Karpas-422 (cell line): ENCODE measurements at regions not wholly inside any gene's neighbourhood (a gene's known extent, or its start where the extent isn't known, plus 50 kb on each side); places are given as distances from the start of the nearest gene placed in this dataset.

Experiments used
- DNase-seq: peaks from one replicate; pipeline ENCODE4 v3.0.0-alpha.2; 2015
- H2AFZ ChIP-seq: fragments of 200-600 bp; sonication (generic); 2 replicates; pipeline ENCODE4 v1.6.1; 2014; ENCODE audit warnings: antibody characterized with exemption, low read length, mixed read lengths
- H3K27ac ChIP-seq: fragments of 200-600 bp; sonication (generic); 2 replicates; pipeline ENCODE4 v1.5.1; 2014; ENCODE audit warnings: mild to moderate bottlenecking, low read length, moderate library complexity
- H3K27me3 ChIP-seq: fragments of 200-600 bp; sonication (generic); 2 replicates; pipeline ENCODE4 v1.6.1; 2014; ENCODE audit warnings: low read length, mixed read lengths
- H3K36me3 ChIP-seq: fragments of 200-600 bp; sonication (generic); 2 replicates; pipeline ENCODE4 v1.6.1; 2014; ENCODE audit warnings: low read length, mixed read lengths; ENCODE audit not compliant: insufficient read depth
- H3K4me1 ChIP-seq: fragments of 200-600 bp; sonication (generic); 2 replicates; pipeline ENCODE4 v1.6.1; 2014; ENCODE audit warnings: mild to moderate bottlenecking, low read length, mixed read lengths
- H3K4me2 ChIP-seq: fragments of 200-600 bp; sonication (generic); 2 replicates; pipeline ENCODE4 v1.6.1; 2014; ENCODE audit warnings: low read length, low read depth, mild to moderate bottlenecking; ENCODE audit not compliant: poor library complexity, severe bottlenecking
- H3K4me3 ChIP-seq: fragments of 200-600 bp; sonication (generic); 2 replicates; pipeline ENCODE4 v1.5.1; 2014; ENCODE audit warnings: mild to moderate bottlenecking, antibody characterized with exemption, low read length, mixed read lengths
- H3K79me2 ChIP-seq: fragments of 200-600 bp; sonication (generic); 2 replicates; pipeline ENCODE4 v1.6.1; 2014; ENCODE audit warnings: mild to moderate bottlenecking, low read length, mixed read lengths
- H3K9ac ChIP-seq: fragments of 200-600 bp; sonication (generic); 2 replicates; pipeline ENCODE4 v1.6.0; 2014; ENCODE audit warnings: low read length
- H3K9me2 ChIP-seq: fragments of 200-600 bp; sonication (generic), shearing (Covaris generic); replicated peaks from 2 replicates; pipeline ENCODE4 v1.6.0; 2014; ENCODE audit warnings: mild to moderate bottlenecking, low read length, moderate library complexity; ENCODE audit not compliant: insufficient read depth
- H3K9me3 ChIP-seq: fragments of 300-700, 200-600 bp; sonication (generic); 2 replicates; pipeline ENCODE4 v1.6.1; 2014; ENCODE audit warnings: low read length, mixed read lengths
- H4K20me1 ChIP-seq: fragments of 200-600 bp; sonication (generic); 2 replicates; pipeline ENCODE4 v1.6.1; 2014; ENCODE audit warnings: mild to moderate bottlenecking, antibody characterized with exemption, low read length, low read depth; ENCODE audit not compliant: insufficient read depth

DNA sequence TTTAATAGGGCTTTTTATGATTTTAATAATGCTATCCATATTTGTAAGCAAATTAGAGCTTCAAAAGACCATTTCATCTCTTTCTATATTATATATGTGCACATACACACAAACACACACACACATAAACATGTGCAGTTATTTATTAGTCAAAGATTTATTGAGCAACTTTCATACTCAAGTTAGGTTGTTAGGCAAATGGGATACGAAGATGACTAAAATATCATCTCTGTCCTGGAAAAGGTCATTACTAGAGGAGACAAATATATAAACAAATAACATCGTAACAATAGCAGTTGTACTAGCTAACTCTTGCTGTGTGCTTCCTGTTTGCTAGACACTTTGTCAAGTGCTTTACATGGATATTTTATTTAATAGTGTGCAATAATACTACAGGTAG is 307.9 kb downstream of the SNX13 start:
- Histone ChIP-seq H3K9me2 (no peaks in the 10 kb centered on the region), H3K4me2 (no peak overlapping the region), H3K36me3 (no peaks in the 10 kb centered on the region), H3K27ac (no peak overlapping the region), H2AFZ (no peak overlapping the region), H3K4me1 (no peaks in the 10 kb centered on the region), H4K20me1 (no peaks in the 10 kb centered on the region), H3K9me3 (no peaks in the 10 kb centered on the region), H3K9ac (no peak overlapping the region), H3K79me2 (no peaks in the 10 kb centered on the region), H3K27me3 (no peaks in the 10 kb centered on the region), H3K4me3 (no peak overlapping the region)
- DNase-seq = no peak

DNA sequence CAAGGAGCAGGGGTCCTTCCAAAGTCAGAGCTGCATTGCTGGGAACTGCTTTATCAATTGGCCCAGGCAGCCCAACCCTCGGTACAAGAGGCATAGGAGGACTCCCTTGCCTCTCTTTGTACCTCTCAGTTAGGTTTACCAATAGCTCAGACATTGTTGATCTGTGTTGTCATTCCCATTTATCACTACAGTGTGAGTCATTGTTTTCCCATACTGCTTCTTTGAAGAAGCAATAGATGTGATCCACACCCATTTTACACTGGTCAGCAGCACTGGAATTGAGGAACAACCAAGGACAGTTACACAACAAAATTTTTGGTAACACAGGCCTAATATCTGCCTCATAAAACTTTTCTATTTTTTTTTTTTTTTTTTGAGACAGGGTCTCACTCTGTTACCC is 307.2 kb downstream of the SNX13 start:
- no peak overlapping the region for H3K27ac ChIP-seq
- no peaks in the 10 kb centered on the region for H4K20me1 ChIP-seq
- no peak overlapping the region for H3K4me3 ChIP-seq
- DNase-seq = no peak
- no peaks in the 10 kb centered on the region for H3K79me2 ChIP-seq
- no peak overlapping the region for H2AFZ ChIP-seq
- no peaks in the 10 kb centered on the region for H3K36me3 ChIP-seq
- no peak overlapping the region for H3K4me2 ChIP-seq
- H3K9me2 ChIP-seq = no peaks in the 10 kb centered on the region
- H3K9me3 ChIP-seq = no peaks in the 10 kb centered on the region
- H3K4me1 ChIP-seq = no peaks in the 10 kb centered on the region
- H3K9ac ChIP-seq = no peak overlapping the region
- no peaks in the 10 kb centered on the region for H3K27me3 ChIP-seq

DNA sequence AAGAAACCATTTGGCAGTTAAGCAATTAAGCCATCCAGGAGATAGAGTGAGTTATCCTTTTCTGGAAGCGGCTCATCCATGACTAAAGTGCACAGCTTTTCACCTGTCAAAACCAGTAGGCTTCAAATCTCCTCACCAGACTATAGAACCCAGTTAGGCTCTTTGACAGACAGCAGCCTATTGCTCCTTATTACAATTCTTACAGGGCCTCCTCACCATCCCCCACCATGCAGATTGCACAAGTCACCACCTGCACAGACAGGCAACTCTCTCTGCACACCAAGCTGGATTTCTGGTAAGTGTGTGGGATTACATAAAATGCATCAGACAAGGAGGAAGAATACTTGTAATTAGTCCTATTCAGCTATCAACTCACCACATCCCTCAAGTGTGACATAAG is 301.6 kb downstream of the SNX13 start:
- H3K27ac ChIP-seq = no peak overlapping the region
- no peak overlapping the region for H3K9ac ChIP-seq
- H3K36me3 ChIP-seq = no peaks in the 10 kb centered on the region
- no peaks in the 10 kb centered on the region for H3K27me3 ChIP-seq
- no peaks in the 10 kb centered on the region for H3K79me2 ChIP-seq
- H4K20me1 ChIP-seq = no peaks in the 10 kb centered on the region
- no peak overlapping the region for H2AFZ ChIP-seq
- H3K4me2 ChIP-seq = no peak overlapping the region
- no peaks in the 10 kb centered on the region for H3K9me2 ChIP-seq
- no peaks in the 10 kb centered on the region for H3K4me1 ChIP-seq
- no peaks in the 10 kb centered on the region for H3K9me3 ChIP-seq
- DNase-seq = no peak
- no peak overlapping the region for H3K4me3 ChIP-seq

DNA sequence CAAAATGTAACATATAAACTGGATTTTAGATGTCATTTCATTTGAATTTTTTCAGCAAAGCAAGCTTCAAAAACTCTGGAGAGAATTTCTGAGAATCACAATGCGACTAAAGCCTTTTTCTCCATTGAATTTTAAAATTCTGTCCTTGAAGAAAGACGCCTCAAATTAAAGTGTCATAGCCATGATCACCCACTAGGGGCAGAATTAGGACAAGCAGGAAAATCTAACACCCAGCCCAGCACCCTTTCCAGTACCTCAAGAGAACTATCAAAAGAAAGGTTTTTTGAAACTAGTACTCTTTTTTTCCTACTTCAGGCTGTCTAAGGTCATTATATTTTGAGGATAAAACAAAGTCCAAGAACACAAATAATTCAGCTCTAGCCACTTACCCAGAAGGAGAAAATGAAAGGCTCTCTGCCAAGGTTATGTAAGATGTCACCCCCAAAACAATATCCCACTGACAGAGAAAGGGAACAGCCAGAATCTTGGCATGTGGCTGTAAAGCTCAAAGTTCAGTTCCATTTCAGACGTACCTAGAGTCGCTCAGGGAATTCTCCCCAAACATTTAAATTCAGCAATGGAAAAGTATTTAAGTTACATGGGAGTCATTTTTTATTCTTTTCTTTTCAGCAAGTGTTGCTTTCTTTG is 299.4 kb downstream of the SNX13 start:
- Histone ChIP-seq H4K20me1 (no peaks in the 10 kb centered on the region), H3K4me2 (no peak overlapping the region), H3K9me2 (no peaks in the 10 kb centered on the region), H3K36me3 (no peaks in the 10 kb centered on the region), H3K4me1 (no peaks in the 10 kb centered on the region), H3K9me3 (no peaks in the 10 kb centered on the region), H3K9ac (no peak overlapping the region), H3K4me3 (no peak overlapping the region), H2AFZ (no peak overlapping the region), H3K27me3 (no peaks in the 10 kb centered on the region), H3K27ac (no peak overlapping the region), H3K79me2 (no peaks in the 10 kb centered on the region)
- DNase-seq = peak; percentile 67

DNA sequence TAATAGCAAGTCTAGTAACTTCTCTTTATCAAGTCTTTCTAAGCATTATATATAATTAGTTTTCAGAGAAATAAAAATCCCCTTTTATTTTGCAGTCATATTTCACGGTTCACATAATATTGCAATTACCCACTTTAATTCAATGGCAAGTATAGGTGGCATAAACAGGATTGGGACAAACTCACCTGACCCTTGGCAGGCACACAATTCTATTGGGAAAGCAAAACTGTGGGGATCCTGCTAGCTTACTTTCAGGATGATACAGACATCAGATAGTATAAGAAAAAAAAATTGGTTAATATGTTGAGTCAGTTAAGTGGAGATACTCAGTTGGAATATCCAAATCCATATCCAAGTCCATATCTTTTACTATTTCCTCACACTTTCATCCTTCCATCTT is 294.8 kb downstream of the SNX13 start:
- Histone ChIP-seq H3K9me2 (no peaks in the 10 kb centered on the region), H3K9me3 (no peaks in the 10 kb centered on the region), H3K4me2 (no peak overlapping the region), H3K4me1 (no peaks in the 10 kb centered on the region), H2AFZ (no peak overlapping the region), H3K79me2 (no peaks in the 10 kb centered on the region), H3K27me3 (no peaks in the 10 kb centered on the region), H3K9ac (no peak overlapping the region), H3K27ac (no peak overlapping the region), H4K20me1 (no peaks in the 10 kb centered on the region), H3K4me3 (no peak overlapping the region), H3K36me3 (no peaks in the 10 kb centered on the region)
- DNase-seq = no peak

DNA sequence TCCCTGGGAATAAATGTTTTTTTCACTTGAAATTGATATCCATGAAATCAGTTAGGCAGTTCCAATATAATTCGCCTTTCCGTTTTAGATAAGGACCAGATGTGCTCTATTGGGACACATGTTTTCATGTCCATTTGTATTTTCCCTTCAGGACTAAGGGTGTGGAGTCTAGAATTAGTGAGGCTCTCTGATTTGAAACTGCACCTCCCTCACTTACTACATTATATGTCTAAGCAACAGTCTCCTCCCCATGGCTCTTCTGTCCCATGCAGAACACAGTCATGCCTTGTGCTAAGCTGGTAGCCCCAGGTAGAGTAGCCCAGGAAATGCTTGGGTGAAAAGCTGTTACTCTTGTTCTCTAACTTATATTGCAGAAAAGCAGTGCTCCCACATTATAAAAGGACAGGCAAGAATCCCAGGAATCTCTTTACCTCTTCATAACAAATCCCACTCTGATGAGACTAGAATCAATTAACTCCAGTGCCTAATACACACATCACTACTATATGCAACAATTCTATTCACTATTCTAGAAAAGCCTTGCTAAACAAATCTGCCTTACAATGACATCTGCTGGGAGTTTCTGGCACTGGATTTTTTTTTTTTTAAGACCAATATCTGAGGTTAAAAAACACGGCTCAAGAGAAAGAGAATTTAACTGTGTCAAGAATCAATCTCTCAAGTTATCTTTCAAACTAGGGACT is 293.9 kb downstream of the SNX13 start:
- no peaks in the 10 kb centered on the region for H3K9me3 ChIP-seq
- H3K9ac ChIP-seq = no peak overlapping the region
- H3K36me3 ChIP-seq = no peaks in the 10 kb centered on the region
- DNase-seq = no peak
- H2AFZ ChIP-seq = no peak overlapping the region
- no peaks in the 10 kb centered on the region for H3K9me2 ChIP-seq
- no peaks in the 10 kb centered on the region for H4K20me1 ChIP-seq
- no peaks in the 10 kb centered on the region for H3K27me3 ChIP-seq
- H3K27ac ChIP-seq = no peak overlapping the region
- no peaks in the 10 kb centered on the region for H3K4me1 ChIP-seq
- H3K79me2 ChIP-seq = no peaks in the 10 kb centered on the region
- no peak overlapping the region for H3K4me3 ChIP-seq
- no peak overlapping the region for H3K4me2 ChIP-seq

DNA sequence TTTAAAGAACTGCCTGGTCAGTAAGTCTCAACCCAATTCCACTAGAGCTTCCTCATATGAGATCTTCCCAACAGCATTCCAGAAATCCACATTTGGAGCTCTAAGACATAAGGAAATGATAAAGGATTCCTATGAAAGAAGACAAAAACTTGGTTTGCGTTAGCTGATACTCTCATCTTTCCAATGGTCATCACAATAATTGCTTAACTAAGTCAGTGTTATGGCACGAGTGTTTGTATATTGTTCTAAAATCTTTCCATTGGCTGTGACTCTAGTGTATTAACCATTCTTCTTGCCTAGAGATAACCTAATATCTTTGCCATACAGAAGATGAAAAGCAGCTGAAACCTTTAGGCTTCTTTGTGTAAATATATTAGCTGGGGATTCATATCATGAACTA is 289.0 kb downstream of the SNX13 start:
- Histone ChIP-seq H3K4me1 (no peaks in the 10 kb centered on the region), H3K9me3 (no peaks in the 10 kb centered on the region), H4K20me1 (no peaks in the 10 kb centered on the region), H3K79me2 (no peaks in the 10 kb centered on the region), H3K27me3 (no peaks in the 10 kb centered on the region), H3K4me2 (no peak overlapping the region), H3K36me3 (no peaks in the 10 kb centered on the region), H3K9me2 (no peaks in the 10 kb centered on the region), H3K27ac (no peak overlapping the region), H3K4me3 (no peak overlapping the region), H2AFZ (no peak overlapping the region), H3K9ac (no peak overlapping the region)
- DNase-seq = no peak

DNA sequence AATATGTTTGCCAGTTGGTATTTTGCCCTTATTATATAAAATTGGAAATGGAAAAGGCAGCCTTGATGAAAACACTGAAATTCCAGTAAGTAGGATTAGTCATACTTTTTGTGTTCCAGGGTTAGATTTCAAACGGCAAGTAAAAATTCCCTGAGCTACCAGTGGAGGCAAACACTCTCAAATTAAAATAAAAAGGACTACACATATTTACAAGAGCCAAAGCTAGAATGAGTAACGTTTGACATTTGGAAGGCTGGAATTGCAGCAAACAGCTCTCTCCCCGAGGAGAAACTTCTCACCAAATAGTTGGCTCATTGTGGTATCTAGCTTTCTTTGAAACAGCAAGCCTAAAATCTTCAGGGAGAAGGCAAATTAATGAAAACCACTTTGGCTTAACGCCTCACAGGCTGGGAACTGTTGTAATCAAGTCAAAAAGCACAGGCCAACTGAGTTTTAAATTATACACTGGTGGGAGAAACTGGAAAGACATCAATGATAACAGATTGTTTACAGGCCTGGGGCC is 288.4 kb downstream of the SNX13 start:
- H3K4me2 ChIP-seq = no peak overlapping the region

More for the DNA sequence above, 288.4 kb downstream of the SNX13 start:
- Histone ChIP-seq H3K27ac (no peak overlapping the region), H3K9me3 (no peaks in the 10 kb centered on the region), H3K36me3 (no peaks in the 10 kb centered on the region), H4K20me1 (no peaks in the 10 kb centered on the region), H3K9me2 (no peaks in the 10 kb centered on the region), H3K4me3 (no peak overlapping the region), H3K27me3 (no peaks in the 10 kb centered on the region), H3K4me1 (no peaks in the 10 kb centered on the region), H2AFZ (no peak overlapping the region), H3K9ac (no peak overlapping the region), H3K79me2 (no peaks in the 10 kb centered on the region)
- no peak for DNase-seq
